ENCODE measurements at regions not wholly inside any gene's neighbourhood (a gene's known extent, or its start where the extent isn't known, plus 50 kb on each side); places are given as distances from the start of the nearest gene placed in this dataset.

DNA sequence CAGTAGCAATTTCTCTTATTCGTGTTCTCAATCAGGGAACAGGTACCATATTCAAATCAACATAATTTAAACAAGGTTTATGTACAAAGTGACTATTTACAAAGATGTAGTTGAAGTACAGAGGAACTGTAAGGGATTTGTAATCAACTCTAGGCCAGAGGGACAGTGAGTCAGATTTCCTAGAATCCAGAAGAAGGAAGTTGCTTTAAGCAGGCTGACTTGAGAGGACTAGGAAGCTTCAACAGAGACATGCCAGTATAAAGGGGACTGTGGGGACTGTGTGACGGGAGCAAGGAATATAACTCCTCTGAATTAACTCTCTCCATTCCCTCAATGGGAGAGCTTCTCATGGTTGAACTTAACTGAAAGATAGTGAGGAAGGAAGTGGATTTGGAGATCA is 427.4 kb upstream of the JAG1 start:
- no peaks in the 10 kb centered on the region for H3K27me3 ChIP-seq (ENCODE audit: control insufficient read depth in 1 of 2, insufficient read depth in 2 of 2, low read length in 2 of 2)
- no peak overlapping the region for H3K4me2 ChIP-seq (ENCODE audit: low read depth, low read length)
- H2AFZ ChIP-seq (ENCODE audit: low read length) = no peak overlapping the region
- H4K20me1 ChIP-seq (ENCODE audit: insufficient read depth, low read length) = no peaks in the 10 kb centered on the region
- FAIRE-seq (no peak), ATAC-seq (no peak), DNase-seq (ENCODE audit: low spot score) (no peak)
- no peaks in the 10 kb centered on the region for H3K9me3 ChIP-seq (ENCODE audit: low read length)
- WGBS (ENCODE audit: low lambda C conversion rate) = 33% methylated on average over 2 of the region's 2 CpGs
- H3K9ac ChIP-seq (ENCODE audit: insufficient read depth, low read depth, low read length) = no peak overlapping the region
- in situ Hi-C loops (cut with HindIII; ENCODE audit: extremely low pct_ligation_motif_present, low pct_unique_long_range_greater_than_20kb) (no loop called here), intact Hi-C loops (cut with micrococcal nuclease; ENCODE audit: unreplicated experiment) (no loop called here)
- no TSS peak for BruUV-seq (replicated peaks)
- H3K36me3 ChIP-seq (replicated peaks in 1 of 2; ENCODE audit: control insufficient read depth in 1 of 2, insufficient read depth in 2 of 2, low read length in 2 of 2) = no peaks in the 10 kb centered on the region; a peak in 1 of 5 replicates
- no peaks in the 10 kb centered on the region for H3K4me1 ChIP-seq (ENCODE audit: insufficient read depth, low read length)
- POLR2A ChIA-PET = no interaction called here
- no peak overlapping the region for H3K4me3 ChIP-seq (replicated peaks in 1 of 3; ENCODE audit: insufficient read depth in 1 of 3, low read depth in 2 of 3, low read length in 3 of 3)
- no peaks in the 10 kb centered on the region for H3K79me2 ChIP-seq (ENCODE audit: insufficient read depth, low read length)
- CTCF ChIA-PET (ENCODE audit: low intra/inter-chr PET ratio, low total read pairs) = no interaction called here
- TF ChIP-seq ZNF605 (CRISPR knock-in tag; IDR thresholded peaks at IDR 0.05) (no peak), SNRNP70 (IDR thresholded peaks at IDR 0.05; ENCODE audit: low read depth, low read length) (no peak), ZNF768 (CRISPR knock-in tag; IDR thresholded peaks at IDR 0.05) (no peak), PHB2 (IDR thresholded peaks at IDR 0.05; ENCODE audit: partially characterized antibody) (no peak), ZNF570 (CRISPR knock-in tag; IDR thresholded peaks at IDR 0.05; ENCODE audit: borderline replicate concordance) (no peak), CREB1 (IDR thresholded peaks at IDR 0.05) (no peak), CREB1 (CRISPR knock-in tag; IDR thresholded peaks at IDR 0.05) (no peak), ZNF563 (CRISPR knock-in tag; IDR thresholded peaks at IDR 0.05) (no peak), HOMEZ (CRISPR knock-in tag; IDR thresholded peaks at IDR 0.05; ENCODE audit: low read depth) (no peak), KAT2B (IDR thresholded peaks at IDR 0.05; ENCODE audit: borderline replicate concordance, low read depth, low read length) (no peak), ZSCAN5A (CRISPR knock-in tag; IDR thresholded peaks at IDR 0.05; ENCODE audit: borderline replicate concordance) (no peak), ZNF280D (CRISPR knock-in tag; IDR thresholded peaks at IDR 0.05) (no peak), HNRNPK (IDR thresholded peaks at IDR 0.05; ENCODE audit: low read depth, low read length, poor library complexity, severe bottlenecking) (no peak), BRCA1 (CRISPR knock-in tag; IDR thresholded peaks at IDR 0.05) (no peak), TAF1 (CRISPR knock-in tag; IDR thresholded peaks at IDR 0.05) (no peak)
- no peak overlapping the region for H3K27ac ChIP-seq (ENCODE audit: extremely low read length, insufficient read depth, low read length)
